GM19397 (cell line): ENCODE measurements at regions not wholly inside any gene's neighbourhood (a gene's known extent, or its start where the extent isn't known, plus 50 kb on each side); places are given as distances from the start of the nearest gene placed in this dataset.
"Not testable (repeated sequence)": the region's sequence is repeated elsewhere in the genome, so short reads cannot be mapped to it uniquely, and the experiment has no call there.

Experiments
- ATAC-seq: cut with Tn5 transposase; IDR thresholded peaks from one replicate; pipeline ENCODE4 v1.9.1; 2021; ENCODE audit warnings: mild to moderate bottlenecking, moderate library complexity; ENCODE audit not compliant: unreplicated experiment

- ATAC-seq, result no peak
Observed at GRCh38 chr6:157727629-157728182, 95.3 kb upstream of the SNX9 start.

GRCh38 chr6:157728183-157728881, 94.7 kb upstream of the SNX9 start:
- ATAC-seq, result no peak

- ATAC-seq, result no peak
Observed at GRCh38 chr6:157731221-157731620, 91.8 kb upstream of the SNX9 start.

- ATAC-seq, result no peak
Observed at GRCh38 chr6:157732007-157732406, 91.0 kb upstream of the SNX9 start.

- ATAC-seq, result no peak
Observed at GRCh38 chr6:157732416-157733161, 90.5 kb upstream of the SNX9 start.

GRCh38 chr6:157736555-157736954, 86.5 kb upstream of the SNX9 start:
- ATAC-seq, result not testable (repeated sequence)

GRCh38 chr6:157741321-157741947, 81.6 kb upstream of the SNX9 start:
- no peak for ATAC-seq

GRCh38 chr6:157741948-157742556, 81.0 kb upstream of the SNX9 start:
- ATAC-seq, result no peak

GRCh38 chr6:157744102-157744601, 78.9 kb upstream of the SNX9 start:
- ATAC-seq, result no peak

- ATAC-seq, result no peak
Observed at GRCh38 chr6:157746897-157747296, 76.1 kb upstream of the SNX9 start.

- ATAC-seq, result no peak
Observed at GRCh38 chr6:157747370-157747769, 75.7 kb upstream of the SNX9 start.

- ATAC-seq, result no peak
Observed at GRCh38 chr6:157748839-157749571, 74.0 kb upstream of the SNX9 start.

- not testable (repeated sequence) for ATAC-seq
Observed at GRCh38 chr6:157750973-157751372, 72.1 kb upstream of the SNX9 start.

- ATAC-seq, result no peak
Observed at GRCh38 chr6:157751547-157752200, 71.4 kb upstream of the SNX9 start.

GRCh38 chr6:157752879-157753278, 70.2 kb upstream of the SNX9 start:
- not testable (repeated sequence) for ATAC-seq

- ATAC-seq, result no peak
Observed at GRCh38 chr6:157753291-157753690, 69.8 kb upstream of the SNX9 start.

- not testable (repeated sequence) for ATAC-seq
Observed at GRCh38 chr6:157753801-157754200, 69.2 kb upstream of the SNX9 start.

- no peak for ATAC-seq
Observed at GRCh38 chr6:157754351-157754750, 68.7 kb upstream of the SNX9 start.

- ATAC-seq, result no peak
Observed at GRCh38 chr6:157755032-157755745, 67.9 kb upstream of the SNX9 start.
